ENCODE measurements at regions not wholly inside any gene's neighbourhood (a gene's known extent, or its start where the extent isn't known, plus 50 kb on each side); places are given as distances from the start of the nearest gene placed in this dataset.

- H4K20me1 ChIP-seq (ENCODE audit: insufficient read depth), result no peaks in the 10 kb centered on the region
- no peak for DNase-seq
Observed at GRCh38 chr2:128628206-128628605, 309.5 kb upstream of the HS6ST1 start.

More at GRCh38 chr2:128628206-128628605, 309.5 kb upstream of the HS6ST1 start:
- CTCF ChIA-PET, result interaction anchor here (0.7 kb wide), 1 partner anchor 102 kb away, joined by 3 read pairs; no protein-coding TSS in a partner anchor
- H3K79me2 ChIP-seq (ENCODE audit: insufficient read depth), result no peaks in the 10 kb centered on the region
- no peaks in the 10 kb centered on the region for H3K27me3 ChIP-seq (ENCODE audit: insufficient read depth)
- POLR2A ChIA-PET, result no interaction called here
- TF ChIP-seq SIN3A (IDR thresholded peaks at IDR 0.05; ENCODE audit: borderline replicate concordance, low read depth, low read length), result no peak
- no peak for TF ChIP-seq TAF1 (IDR thresholded peaks at IDR 0.05; ENCODE audit: borderline replicate concordance, low read depth, low read length)
- no peak for TF ChIP-seq TEAD4 (IDR thresholded peaks at IDR 0.05; ENCODE audit: borderline replicate concordance, insufficient read depth)
- TF ChIP-seq, protein P1, sequence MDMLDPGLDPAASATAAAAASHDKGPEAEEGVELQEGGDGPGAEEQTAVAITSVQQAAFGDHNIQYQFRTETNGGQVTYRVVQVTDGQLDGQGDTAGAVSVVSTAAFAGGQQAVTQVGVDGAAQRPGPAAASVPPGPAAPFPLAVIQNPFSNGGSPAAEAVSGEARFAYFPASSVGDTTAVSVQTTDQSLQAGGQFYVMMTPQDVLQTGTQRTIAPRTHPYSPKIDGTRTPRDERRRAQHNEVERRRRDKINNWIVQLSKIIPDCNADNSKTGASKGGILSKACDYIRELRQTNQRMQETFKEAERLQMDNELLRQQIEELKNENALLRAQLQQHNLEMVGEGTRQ (IDR thresholded peaks at IDR 0.05; ENCODE audit: borderline replicate concordance, low read depth, low read length), result no peak
- no peak for TF ChIP-seq NRF1 (IDR thresholded peaks at IDR 0.05; ENCODE audit: low read depth, low read length)
- no peak for TF ChIP-seq GATA2 (CRISPR knock-in tag; IDR thresholded peaks at IDR 0.05)
- TF ChIP-seq YY1 (IDR thresholded peaks at IDR 0.05; ENCODE audit: low read depth), result no peak
- TF ChIP-seq ELF1 (IDR thresholded peaks at IDR 0.05), result no peak
- no peak for TF ChIP-seq MAX (IDR thresholded peaks at IDR 0.05; ENCODE audit: low read depth)
- TF ChIP-seq EP300 (IDR thresholded peaks at IDR 0.05; ENCODE audit: borderline replicate concordance in 1 of 2, low read depth in 1 of 2, low read length in 1 of 2), result no peak
- TF ChIP-seq, protein P2, sequence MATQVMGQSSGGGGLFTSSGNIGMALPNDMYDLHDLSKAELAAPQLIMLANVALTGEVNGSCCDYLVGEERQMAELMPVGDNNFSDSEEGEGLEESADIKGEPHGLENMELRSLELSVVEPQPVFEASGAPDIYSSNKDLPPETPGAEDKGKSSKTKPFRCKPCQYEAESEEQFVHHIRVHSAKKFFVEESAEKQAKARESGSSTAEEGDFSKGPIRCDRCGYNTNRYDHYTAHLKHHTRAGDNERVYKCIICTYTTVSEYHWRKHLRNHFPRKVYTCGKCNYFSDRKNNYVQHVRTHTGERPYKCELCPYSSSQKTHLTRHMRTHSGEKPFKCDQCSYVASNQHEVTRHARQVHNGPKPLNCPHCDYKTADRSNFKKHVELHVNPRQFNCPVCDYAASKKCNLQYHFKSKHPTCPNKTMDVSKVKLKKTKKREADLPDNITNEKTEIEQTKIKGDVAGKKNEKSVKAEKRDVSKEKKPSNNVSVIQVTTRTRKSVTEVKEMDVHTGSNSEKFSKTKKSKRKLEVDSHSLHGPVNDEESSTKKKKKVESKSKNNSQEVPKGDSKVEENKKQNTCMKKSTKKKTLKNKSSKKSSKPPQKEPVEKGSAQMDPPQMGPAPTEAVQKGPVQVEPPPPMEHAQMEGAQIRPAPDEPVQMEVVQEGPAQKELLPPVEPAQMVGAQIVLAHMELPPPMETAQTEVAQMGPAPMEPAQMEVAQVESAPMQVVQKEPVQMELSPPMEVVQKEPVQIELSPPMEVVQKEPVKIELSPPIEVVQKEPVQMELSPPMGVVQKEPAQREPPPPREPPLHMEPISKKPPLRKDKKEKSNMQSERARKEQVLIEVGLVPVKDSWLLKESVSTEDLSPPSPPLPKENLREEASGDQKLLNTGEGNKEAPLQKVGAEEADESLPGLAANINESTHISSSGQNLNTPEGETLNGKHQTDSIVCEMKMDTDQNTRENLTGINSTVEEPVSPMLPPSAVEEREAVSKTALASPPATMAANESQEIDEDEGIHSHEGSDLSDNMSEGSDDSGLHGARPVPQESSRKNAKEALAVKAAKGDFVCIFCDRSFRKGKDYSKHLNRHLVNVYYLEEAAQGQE (IDR thresholded peaks at IDR 0.05; ENCODE audit: low read depth, low read length), result no peak
- TF ChIP-seq, protein P3, sequence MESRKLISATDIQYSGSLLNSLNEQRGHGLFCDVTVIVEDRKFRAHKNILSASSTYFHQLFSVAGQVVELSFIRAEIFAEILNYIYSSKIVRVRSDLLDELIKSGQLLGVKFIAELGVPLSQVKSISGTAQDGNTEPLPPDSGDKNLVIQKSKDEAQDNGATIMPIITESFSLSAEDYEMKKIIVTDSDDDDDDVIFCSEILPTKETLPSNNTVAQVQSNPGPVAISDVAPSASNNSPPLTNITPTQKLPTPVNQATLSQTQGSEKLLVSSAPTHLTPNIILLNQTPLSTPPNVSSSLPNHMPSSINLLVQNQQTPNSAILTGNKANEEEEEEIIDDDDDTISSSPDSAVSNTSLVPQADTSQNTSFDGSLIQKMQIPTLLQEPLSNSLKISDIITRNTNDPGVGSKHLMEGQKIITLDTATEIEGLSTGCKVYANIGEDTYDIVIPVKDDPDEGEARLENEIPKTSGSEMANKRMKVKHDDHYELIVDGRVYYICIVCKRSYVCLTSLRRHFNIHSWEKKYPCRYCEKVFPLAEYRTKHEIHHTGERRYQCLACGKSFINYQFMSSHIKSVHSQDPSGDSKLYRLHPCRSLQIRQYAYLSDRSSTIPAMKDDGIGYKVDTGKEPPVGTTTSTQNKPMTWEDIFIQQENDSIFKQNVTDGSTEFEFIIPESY (IDR thresholded peaks at IDR 0.05; ENCODE audit: borderline replicate concordance, low read depth), result no peak
- H3K9ac ChIP-seq, result no peak overlapping the region
- H3K36me3 ChIP-seq (replicated peaks in 1 of 2; ENCODE audit: control insufficient read depth in 1 of 2, insufficient read depth in 2 of 2, low read length in 1 of 2), result no peaks in the 10 kb centered on the region
- no peaks in the 10 kb centered on the region for H3K9me3 ChIP-seq
- H2AFZ ChIP-seq (ENCODE audit: low read depth), result no peak overlapping the region
- peaks cover 0 to 13% of the 10 kb centered on the region in 2 experiments; a peak in 3 of 4 replicates for H3K4me1 ChIP-seq (ENCODE audit: control insufficient read depth in 1 of 2, insufficient read depth in 2 of 2, low read depth in 1 of 2, low read length in 1 of 2)
- H3K4me3 ChIP-seq (ENCODE audit: low read depth in 2 of 2, low read length in 1 of 2), result no peak overlapping the region
- no peak overlapping the region for H3K27ac ChIP-seq (ENCODE audit: low read depth in 2 of 2, low read length in 1 of 2)
- 40% methylated on average over 6 of the region's 7 CpGs for WGBS (ENCODE audit: low lambda C conversion rate)
- no peaks in the 10 kb centered on the region for H3K9me2 ChIP-seq
- H3F3A ChIP-seq (replicated peaks; ENCODE audit: insufficient read depth), result no peaks in the 10 kb centered on the region
- no peak overlapping the region for H3K4me2 ChIP-seq

Measured in SK-N-SH (cell line).